NCI-H2227 (cell line): ENCODE measurements at regions not wholly inside any gene's neighbourhood (a gene's known extent, or its start where the extent isn't known, plus 50 kb on each side); places are given as distances from the start of the nearest gene placed in this dataset.
A peak's percentile ranks its signal among the peaks of the same experiment; 100 is the strongest.

Experiments
- DNase-seq: peaks from one replicate; lab custom pipeline; 2025; ENCODE audit not compliant: unreplicated experiment; lab: John Stamatoyannopoulos, UW

- DNase-seq = no peak
These were observed 832.1 kb downstream of the SORCS3 start for GRCh38 chr10:105473170-105473569.

GRCh38 chr10:105468759-105469158 is 827.7 kb downstream of the SORCS3 start:
- DNase-seq = no peak

GRCh38 chr10:105466521-105466920 is 825.4 kb downstream of the SORCS3 start:
- DNase-seq = no peak

GRCh38 chr10:105434970-105435369 is 793.9 kb downstream of the SORCS3 start:
- no peak for DNase-seq

- no peak for DNase-seq
These were observed 772.9 kb downstream of the SORCS3 start for GRCh38 chr10:105413997-105414396.

- DNase-seq = no peak
These were observed 768.3 kb downstream of the SORCS3 start for GRCh38 chr10:105409370-105409769.

GRCh38 chr10:105406488-105406887 is 765.4 kb downstream of the SORCS3 start:
- DNase-seq = no peak

GRCh38 chr10:105398202-105398601 is 757.1 kb downstream of the SORCS3 start:
- no peak for DNase-seq

- DNase-seq = peak; percentile 2
These were observed 750.7 kb downstream of the SORCS3 start for GRCh38 chr10:105391670-105392351.

GRCh38 chr10:105387971-105388370 is 746.9 kb downstream of the SORCS3 start:
- no peak for DNase-seq

- DNase-seq = no peak
These were observed 742.9 kb downstream of the SORCS3 start for GRCh38 chr10:105383978-105384377.

GRCh38 chr10:105370692-105371091 is 729.6 kb downstream of the SORCS3 start:
- DNase-seq = no peak

- no peak for DNase-seq
These were observed 718.6 kb downstream of the SORCS3 start for GRCh38 chr10:105359708-105360107.

GRCh38 chr10:105358911-105359310 is 717.8 kb downstream of the SORCS3 start:
- DNase-seq = no peak

GRCh38 chr10:105356626-105357025 is 715.5 kb downstream of the SORCS3 start:
- DNase-seq = no peak

GRCh38 chr10:105354010-105354409 is 712.9 kb downstream of the SORCS3 start:
- DNase-seq = no peak

GRCh38 chr10:105352827-105353226 is 711.7 kb downstream of the SORCS3 start:
- no peak for DNase-seq

GRCh38 chr10:105352281-105352680 is 711.2 kb downstream of the SORCS3 start:
- DNase-seq = no peak

- DNase-seq = no peak
These were observed 710.1 kb downstream of the SORCS3 start for GRCh38 chr10:105351187-105351586.

GRCh38 chr10:105347487-105347886 is 706.4 kb downstream of the SORCS3 start:
- DNase-seq = no peak

GRCh38 chr10:105342606-105343005 is 701.5 kb downstream of the SORCS3 start:
- no peak for DNase-seq

- no peak for DNase-seq
These were observed 698.6 kb downstream of the SORCS3 start for GRCh38 chr10:105339669-105340068.

GRCh38 chr10:105328503-105329133 is 687.5 kb downstream of the SORCS3 start:
- DNase-seq = no peak
